H1 (cell line): ENCODE measurements at regions not wholly inside any gene's neighbourhood (a gene's known extent, or its start where the extent isn't known, plus 50 kb on each side); places are given as distances from the start of the nearest gene placed in this dataset.

Source experiments
- CTCF ChIA-PET: fragments of 300-600 bp; sonication (Branson Sonifier 250); formaldehyde crosslinking; loops from one replicate; lab custom pipeline; 2021; ENCODE audit not compliant: partially characterized antibody; lab: Charles Lee
- POLR2A ChIA-PET: fragments of 300-600 bp; sonication (Branson Sonifier 250); formaldehyde crosslinking; loops from one replicate; lab custom pipeline; 2021; ENCODE audit warnings: inconsistent platforms; ENCODE audit not compliant: partially characterized antibody; lab: Charles Lee
- DNase-seq, 2 experiments: peaks; one replicate each; pipeline versions ENCODE4 v3.0.0 to v3.0.0-alpha.2; 2010 to 2022; ENCODE audit warnings: low spot score in 2 of 2, low read depth in 1 of 2, mixed read lengths in 1 of 2
- FAIRE-seq: peaks from 2 replicates; lab custom pipeline; 2011; peaks lifted over from hg19 to GRCh38; lab: Jason Lieb, UNC
- H2AFZ ChIP-seq: 2 replicates; pipeline ENCODE4 v1.8.1; 2012; ENCODE audit warnings: low read length, inconsistent platforms
- H2AK5ac ChIP-seq: 2 replicates; pipeline ENCODE4 v1.6.1; 2013; ENCODE audit warnings: low read depth, low read length
- H2BK120ac ChIP-seq: replicated peaks from 2 replicates; pipeline ENCODE3; 2013; ENCODE audit warnings: low read depth, low read length, inconsistent platforms
- H2BK12ac ChIP-seq: 2 replicates; pipeline ENCODE4 v1.6.1; 2013; ENCODE audit warnings: low read depth, low read length
- H2BK15ac ChIP-seq: 2 replicates; pipeline ENCODE4 v1.6.1; 2013; ENCODE audit warnings: low read length
- H2BK20ac ChIP-seq: 2 replicates; pipeline ENCODE4 v1.6.1; 2013; ENCODE audit warnings: low read length
- H2BK5ac ChIP-seq: 2 replicates; pipeline ENCODE4 v1.6.1; 2013; ENCODE audit warnings: low read depth, low read length
- H3K14ac ChIP-seq: 2 replicates; pipeline ENCODE4 v1.6.1; 2013; ENCODE audit warnings: inconsistent platforms; ENCODE audit not compliant: insufficient read length
- H3K18ac ChIP-seq: 2 replicates; pipeline ENCODE4 v1.6.1; 2013; ENCODE audit warnings: low read length; ENCODE audit errors: extremely low read depth
- H3K23ac ChIP-seq: 2 replicates; pipeline ENCODE4 v1.6.1; 2013; ENCODE audit warnings: inconsistent platforms; ENCODE audit not compliant: insufficient read length
- H3K23me2 ChIP-seq: 2 replicates; pipeline ENCODE4 v1.6.1; 2013; ENCODE audit warnings: low read depth, low read length
- H3K27ac ChIP-seq: 2 replicates; pipeline ENCODE4 v1.6.1; 2011; ENCODE audit warnings: low read depth, low read length, inconsistent platforms
- H3K27me3 ChIP-seq, 4 experiments: replicated peaks in 1 of 4; 1 replicate in 1 of 4; 2 replicates in 3 of 4; pipeline versions ENCODE4 v1.6.1 to v1.8.1; 2011 to 2013; ENCODE audit warnings: low read length in 3 of 4, mild to moderate bottlenecking in 3 of 4, inconsistent platforms in 2 of 4, mixed read lengths in 2 of 4, moderate library complexity in 1 of 4; ENCODE audit not compliant: control insufficient read depth in 3 of 4, insufficient read depth in 3 of 4; ENCODE audit errors: extremely low read depth in 1 of 4
- H3K36me3 ChIP-seq, 4 experiments: 2 replicates each; pipeline versions ENCODE4 v1.6.1 to v1.8.1; 2011 to 2013; ENCODE audit warnings: mild to moderate bottlenecking in 4 of 4, low read length in 3 of 4, moderate library complexity in 2 of 4, control low read depth in 1 of 4, inconsistent platforms in 1 of 4; ENCODE audit not compliant: insufficient read depth in 4 of 4, control insufficient read depth in 2 of 4
- H3K4ac ChIP-seq: replicated peaks from 2 replicates; pipeline ENCODE3; 2013; ENCODE audit warnings: low read length, low read depth, mixed read lengths, inconsistent platforms; ENCODE audit not compliant: insufficient read length
- H3K4me1 ChIP-seq, 4 experiments: replicated peaks in 1 of 4; 1 replicate in 1 of 4; 2 replicates in 3 of 4; pipeline versions ENCODE4 v1.6.1 to v1.8.1; 2011 to 2013; ENCODE audit warnings: low read length in 3 of 4, inconsistent platforms in 2 of 4, mixed read lengths in 1 of 4; ENCODE audit not compliant: insufficient read depth in 4 of 4, control insufficient read depth in 3 of 4
- H3K4me2 ChIP-seq, 2 experiments: 2 replicates each; pipeline versions ENCODE4 v1.6.1 to v1.8.1; 2011 to 2013; ENCODE audit warnings: low read depth in 2 of 2, low read length in 2 of 2, control low read depth in 1 of 2, inconsistent platforms in 1 of 2, mild to moderate bottlenecking in 1 of 2; ENCODE audit not compliant: insufficient read depth in 1 of 2
- H3K4me3 ChIP-seq, 4 experiments: fragments of 200-600, 300-600 bp in 1 of 4; sonication (generic), shearing (Covaris generic), sonication (Bioruptor Twin) in 1 of 4; 2 replicates each; pipeline versions ENCODE4 v1.5.1 to v1.8.1; 2011 to 2016; ENCODE audit warnings: low read length in 4 of 4, low read depth in 3 of 4, control low read depth in 2 of 4, inconsistent platforms in 2 of 4, mild to moderate bottlenecking in 2 of 4, mixed read lengths in 1 of 4, moderate library complexity in 1 of 4; ENCODE audit not compliant: insufficient read depth in 2 of 4; ENCODE audit errors: extremely low read depth in 1 of 4
- H3K56ac ChIP-seq: replicated peaks from 2 replicates; pipeline ENCODE3; 2013; ENCODE audit warnings: low read depth, mild to moderate bottlenecking, mixed read lengths, low read length, inconsistent platforms; ENCODE audit not compliant: insufficient read length
- H3K79me1 ChIP-seq: 2 replicates; pipeline ENCODE4 v1.6.1; 2013; ENCODE audit warnings: low read depth, low read length, control low read depth
- H3K79me2 ChIP-seq, 2 experiments: 2 replicates each; pipeline versions ENCODE4 v1.6.1 to v1.8.1; 2012 to 2013; ENCODE audit warnings: low read length in 2 of 2, mild to moderate bottlenecking in 2 of 2, inconsistent platforms in 1 of 2; ENCODE audit not compliant: insufficient read depth in 2 of 2, control insufficient read depth in 1 of 2
- H3K9ac ChIP-seq, 4 experiments: replicated peaks in 1 of 4; 1 replicate in 1 of 4; 2 replicates in 3 of 4; pipeline versions ENCODE4 v1.6.1 to v1.8.1; 2011 to 2013; ENCODE audit warnings: low read depth in 3 of 4, low read length in 3 of 4, control low read depth in 2 of 4, mild to moderate bottlenecking in 2 of 4, moderate library complexity in 2 of 4, inconsistent platforms in 1 of 4; ENCODE audit errors: extremely low read depth in 1 of 4
- H3K9me3 ChIP-seq, 2 experiments: 2 replicates each; pipeline versions ENCODE4 v1.6.1 to v1.8.1; 2012 to 2013; ENCODE audit warnings: mild to moderate bottlenecking in 2 of 2, moderate library complexity in 2 of 2, control low read depth in 1 of 2, inconsistent platforms in 1 of 2, low read depth in 1 of 2, low read length in 1 of 2, mixed read lengths in 1 of 2; ENCODE audit not compliant: insufficient read depth in 2 of 2
- H4K20me1 ChIP-seq, 2 experiments: replicated peaks in 1 of 2; 2 replicates each; pipeline versions ENCODE3 to v1.8.1; 2011 to 2013; ENCODE audit warnings: inconsistent platforms in 2 of 2, low read length in 2 of 2, mild to moderate bottlenecking in 1 of 2; ENCODE audit not compliant: insufficient read depth in 2 of 2, control insufficient read depth in 1 of 2
- H4K5ac ChIP-seq: 2 replicates; pipeline ENCODE4 v1.6.1; 2013; ENCODE audit warnings: low read length, low read depth, mixed read lengths, inconsistent platforms; ENCODE audit not compliant: insufficient read length
- H4K8ac ChIP-seq: 2 replicates; pipeline ENCODE4 v1.8.0; 2013; ENCODE audit warnings: mild to moderate bottlenecking, moderate library complexity, low read length, inconsistent platforms; ENCODE audit not compliant: insufficient read depth; ENCODE audit errors: extremely low read depth
- H4K91ac ChIP-seq: replicated peaks from 2 replicates; pipeline ENCODE3; 2013; ENCODE audit warnings: low read length, mixed read lengths, inconsistent platforms; ENCODE audit not compliant: insufficient read length
- CREB1 ChIP-seq: IDR thresholded peaks from 2 replicates; pipeline ENCODE4 v1.6.1; 2012; ENCODE audit warnings: inconsistent platforms
- EP300 ChIP-seq, 2 experiments: IDR thresholded peaks; 1 replicate in 1 of 2; 2 replicates in 1 of 2; pipeline ENCODE4 v1.6.1; 2011 to 2012; ENCODE audit warnings: low read depth in 2 of 2, low read length in 2 of 2, mild to moderate bottlenecking in 2 of 2, borderline replicate concordance in 1 of 2, inconsistent platforms in 1 of 2, moderate library complexity in 1 of 2
- WGBS, 2 experiments: shearing (Covaris generic) in 1 of 2; methylation state at CpG; one replicate each; pipeline versions ENCODE4 v1.1.6 to v1.1.7; 2013 to 2015; ENCODE audit warnings: low lambda C conversion rate in 2 of 2, mixed read lengths in 2 of 2, inconsistent platforms in 1 of 2, low coverage in 1 of 2, missing lambda C conversion rate in 1 of 2; ENCODE audit not compliant: insufficient replicate concordance in 2 of 2, insufficient coverage in 1 of 2, insufficient read length in 1 of 2; ENCODE audit errors: extremely low coverage in 1 of 2, missing lambda C conversion rate in 1 of 2; 5-methylcytosine and 5-hydroxymethylcytosine counted together

DNA sequence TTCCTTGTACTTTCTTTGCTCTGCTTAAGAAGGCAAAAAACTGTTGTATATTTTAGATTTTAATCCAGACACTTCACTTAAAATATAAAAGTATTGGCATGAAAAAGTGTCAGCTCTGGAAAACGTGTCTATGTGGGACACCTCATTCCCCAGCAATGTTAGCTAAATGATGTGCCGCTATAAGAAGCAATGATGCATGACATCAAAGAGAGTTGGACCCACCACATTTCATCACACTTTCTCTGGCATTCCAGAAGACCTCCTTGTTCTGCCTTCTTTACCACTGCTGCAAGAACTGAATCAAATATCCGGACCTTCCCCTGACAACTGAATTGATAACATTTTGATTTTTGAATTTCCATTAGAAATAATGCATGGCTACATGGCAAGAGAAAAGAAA lies 242.4 kb upstream of the TANK start:
- Histone ChIP-seq H3K79me1 (no peaks in the 10 kb centered on the region), H3K23me2 (no peaks in the 10 kb centered on the region), H3K27ac (no peak overlapping the region), H2BK12ac (no peak overlapping the region), H3K9ac (no peak overlapping the region), H2BK120ac (no peak overlapping the region), H3K4me3 (no peak overlapping the region), H3K14ac (no peak overlapping the region), H3K4me2 (no peak overlapping the region), H3K56ac (no peak overlapping the region), H2AK5ac (no peak overlapping the region), H2BK5ac (no peak overlapping the region), H4K91ac (no peak overlapping the region), H3K27me3 (peaks cover 0 to 1% (median 0%) of the 10 kb centered on the region in 4 experiments; a peak in 1 of 7 replicates), H3K4me1 (no peaks in the 10 kb centered on the region), H4K5ac (no peak overlapping the region), H3K36me3 (no peaks in the 10 kb centered on the region), H2BK20ac (no peak overlapping the region), H3K9me3 (0 out of 4 replicates have a peak, but pooled peaks cover 0 to 3% of the 10 kb centered on the region in 2 experiments), H2BK15ac (no peak overlapping the region), H3K79me2 (no peaks in the 10 kb centered on the region), H4K20me1 (no peaks in the 10 kb centered on the region), H4K8ac (no peak overlapping the region), H3K23ac (no peak overlapping the region), H3K4ac (no peak overlapping the region), H2AFZ (no peak overlapping the region), H3K18ac (no peak overlapping the region)
- POLR2A ChIA-PET, result no interaction called here
- CTCF ChIA-PET, result interaction anchor here (0.7 to 2.5 kb wide), 15 partner anchors 8 to 808 kb away, joined by 3 to 14 read pairs (median 5); no protein-coding TSS in a partner anchor
- DNase-seq (no peak), FAIRE-seq (no peak)
- 62% methylated on average over 3 of the region's 3 CpGs; no CpG with 5 or more reads in 1 of the 2 experiments for WGBS, 2 experiments
- TF ChIP-seq CREB1, result no peak
- TF ChIP-seq EP300 (IDR thresholded peaks at IDR 0.05; ENCODE audit: borderline replicate concordance in 1 of 2, low read depth in 2 of 2, low read length in 2 of 2), result no peak
